Lower leg skin (tissue), 3 donors: ENCODE measurements at regions not wholly inside any gene's neighbourhood (a gene's known extent, or its start where the extent isn't known, plus 50 kb on each side); places are given as distances from the start of the nearest gene placed in this dataset.

Source experiments
- POLR2A ChIP-seq, 2 donors: fragments of 450-650 bp; IDR thresholded peaks; one replicate each; pipeline ENCODE4 v1.6.1; 2016 to 2017; ENCODE audit warnings: antibody characterized with exemption in 2 of 2, mild to moderate bottlenecking in 1 of 2, moderate library complexity in 1 of 2
- TF ChIP-seq, protein P1 (sequence below), 3 donors: fragments of 450-650 bp; IDR thresholded peaks; one replicate each; pipeline ENCODE4 v1.5.1; 2016; ENCODE audit warnings: antibody characterized with exemption in 3 of 3, mild to moderate bottlenecking in 3 of 3, moderate library complexity in 2 of 3

- TF ChIP-seq, protein P1, sequence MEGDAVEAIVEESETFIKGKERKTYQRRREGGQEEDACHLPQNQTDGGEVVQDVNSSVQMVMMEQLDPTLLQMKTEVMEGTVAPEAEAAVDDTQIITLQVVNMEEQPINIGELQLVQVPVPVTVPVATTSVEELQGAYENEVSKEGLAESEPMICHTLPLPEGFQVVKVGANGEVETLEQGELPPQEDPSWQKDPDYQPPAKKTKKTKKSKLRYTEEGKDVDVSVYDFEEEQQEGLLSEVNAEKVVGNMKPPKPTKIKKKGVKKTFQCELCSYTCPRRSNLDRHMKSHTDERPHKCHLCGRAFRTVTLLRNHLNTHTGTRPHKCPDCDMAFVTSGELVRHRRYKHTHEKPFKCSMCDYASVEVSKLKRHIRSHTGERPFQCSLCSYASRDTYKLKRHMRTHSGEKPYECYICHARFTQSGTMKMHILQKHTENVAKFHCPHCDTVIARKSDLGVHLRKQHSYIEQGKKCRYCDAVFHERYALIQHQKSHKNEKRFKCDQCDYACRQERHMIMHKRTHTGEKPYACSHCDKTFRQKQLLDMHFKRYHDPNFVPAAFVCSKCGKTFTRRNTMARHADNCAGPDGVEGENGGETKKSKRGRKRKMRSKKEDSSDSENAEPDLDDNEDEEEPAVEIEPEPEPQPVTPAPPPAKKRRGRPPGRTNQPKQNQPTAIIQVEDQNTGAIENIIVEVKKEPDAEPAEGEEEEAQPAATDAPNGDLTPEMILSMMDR (IDR thresholded peaks at IDR 0.05), result no peak
- TF ChIP-seq POLR2A (IDR thresholded peaks at IDR 0.05), result no peak
Observed at GRCh38 chr14:53620890-53621289, 335.7 kb downstream of the BMP4 start.
